HepG2 (cell line): ENCODE measurements at regions not wholly inside any gene's neighbourhood (a gene's known extent, or its start where the extent isn't known, plus 50 kb on each side); places are given as distances from the start of the nearest gene placed in this dataset.

ENCODE experiments used
- ASH2L ChIP-seq: fragments of 300-600, 200-600 bp; sonication (generic); IDR thresholded peaks from 2 replicates; pipeline ENCODE4 v1.7.0; 2017; ENCODE audit warnings: low read depth, mild to moderate bottlenecking, moderate library complexity, mixed read lengths, low read length; ENCODE audit not compliant: insufficient read length
- CBFB ChIP-seq: sonication (generic); formaldehyde crosslinking; IDR thresholded peaks from 2 replicates; pipeline ENCODE4 v1.4.0; 2020; ENCODE audit warnings: missing genetic modification reagents
- POLR2A ChIP-seq, 2 experiments: IDR thresholded peaks; 2 replicates each; pipeline ENCODE4 v1.6.1; 2011; ENCODE audit warnings: low read depth in 2 of 2, low read length in 2 of 2, mild to moderate bottlenecking in 1 of 2, moderate library complexity in 1 of 2; ENCODE audit not compliant: insufficient read depth in 1 of 2
- SMARCC2 ChIP-seq: fragments of 450-650 bp; IDR thresholded peaks from 2 replicates; pipeline ENCODE4 v1.6.1; 2017; ENCODE audit warnings: antibody characterized with exemption, mild to moderate bottlenecking
- TOPORS ChIP-seq: sonication (generic); formaldehyde crosslinking; IDR thresholded peaks from 2 replicates; pipeline ENCODE4 v1.8.0; 2023; ENCODE audit warnings: mild to moderate bottlenecking, missing genetic modification reagents
- YY1 ChIP-seq: IDR thresholded peaks from 2 replicates; pipeline ENCODE4 v1.6.1; 2011; ENCODE audit warnings: low read length, low read depth, moderate library complexity, mild to moderate bottlenecking; ENCODE audit not compliant: insufficient read depth, insufficient replicate concordance
- ZKSCAN5 ChIP-seq: sonication (generic); formaldehyde crosslinking; IDR thresholded peaks from 2 replicates; pipeline ENCODE4 v1.5.1; 2020; ENCODE audit warnings: mild to moderate bottlenecking, missing genetic modification reagents
- ZNF24 ChIP-seq: fragments of 450-650 bp; IDR thresholded peaks from 2 replicates; pipeline ENCODE4 v1.6.1; 2017; ENCODE audit warnings: antibody characterized with exemption, mild to moderate bottlenecking
- ZNF598 ChIP-seq: sonication (generic); formaldehyde crosslinking; IDR thresholded peaks from 2 replicates; pipeline ENCODE4 v1.5.1; 2020; ENCODE audit warnings: mild to moderate bottlenecking, missing genetic modification reagents, borderline replicate concordance
- ZNF768 ChIP-seq: sonication (generic); formaldehyde crosslinking; IDR thresholded peaks from 2 replicates; pipeline ENCODE4 v1.4.0; 2020; ENCODE audit warnings: missing genetic modification reagents
- TF ChIP-seq, protein P1 (sequence below): sonication (generic); formaldehyde crosslinking; IDR thresholded peaks from 2 replicates; pipeline ENCODE4 v1.5.0; 2020; ENCODE audit warnings: mild to moderate bottlenecking, missing genetic modification reagents, moderate library complexity
- TF ChIP-seq, protein P2 (sequence below), 2 experiments: fragments of 450-650 bp in 1 of 2; sonication (generic) in 1 of 2; formaldehyde crosslinking in 1 of 2; IDR thresholded peaks; 2 replicates each; pipeline versions ENCODE4 v1.6.1 to v1.8.0; 2016 to 2022; ENCODE audit warnings: antibody characterized with exemption in 1 of 2, mild to moderate bottlenecking in 1 of 2, missing genetic modification reagents in 1 of 2

DNA sequence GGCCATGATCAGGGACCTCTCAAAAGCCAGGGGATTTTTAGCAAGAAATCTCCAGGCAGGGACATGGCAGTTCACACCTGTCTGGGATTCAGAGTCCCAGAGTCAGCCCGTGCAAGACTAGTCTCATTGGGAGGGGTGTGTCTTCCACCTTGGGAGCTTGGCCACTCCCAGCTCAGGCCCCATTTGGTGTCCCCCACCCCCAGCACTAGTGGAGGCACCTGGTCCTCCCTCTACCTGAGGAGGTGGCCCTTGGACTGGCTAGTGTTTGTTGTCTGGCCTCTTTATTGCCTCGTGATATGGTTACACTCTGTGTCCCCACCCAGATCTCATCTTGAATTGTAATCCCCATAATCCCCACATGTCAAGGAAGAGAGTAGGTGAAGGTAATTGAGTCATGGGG is 140.8 kb upstream of the PHACTR3 start:
- no peak for TF ChIP-seq TOPORS
- no peak for TF ChIP-seq ZNF24
- no peak for TF ChIP-seq CBFB (CRISPR knock-in tag)
- TF ChIP-seq, protein P1, sequence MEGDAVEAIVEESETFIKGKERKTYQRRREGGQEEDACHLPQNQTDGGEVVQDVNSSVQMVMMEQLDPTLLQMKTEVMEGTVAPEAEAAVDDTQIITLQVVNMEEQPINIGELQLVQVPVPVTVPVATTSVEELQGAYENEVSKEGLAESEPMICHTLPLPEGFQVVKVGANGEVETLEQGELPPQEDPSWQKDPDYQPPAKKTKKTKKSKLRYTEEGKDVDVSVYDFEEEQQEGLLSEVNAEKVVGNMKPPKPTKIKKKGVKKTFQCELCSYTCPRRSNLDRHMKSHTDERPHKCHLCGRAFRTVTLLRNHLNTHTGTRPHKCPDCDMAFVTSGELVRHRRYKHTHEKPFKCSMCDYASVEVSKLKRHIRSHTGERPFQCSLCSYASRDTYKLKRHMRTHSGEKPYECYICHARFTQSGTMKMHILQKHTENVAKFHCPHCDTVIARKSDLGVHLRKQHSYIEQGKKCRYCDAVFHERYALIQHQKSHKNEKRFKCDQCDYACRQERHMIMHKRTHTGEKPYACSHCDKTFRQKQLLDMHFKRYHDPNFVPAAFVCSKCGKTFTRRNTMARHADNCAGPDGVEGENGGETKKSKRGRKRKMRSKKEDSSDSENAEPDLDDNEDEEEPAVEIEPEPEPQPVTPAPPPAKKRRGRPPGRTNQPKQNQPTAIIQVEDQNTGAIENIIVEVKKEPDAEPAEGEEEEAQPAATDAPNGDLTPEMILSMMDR (CRISPR knock-in tag): no peak
- TF ChIP-seq POLR2A (IDR thresholded peaks at IDR 0.05; ENCODE audit: insufficient read depth in 1 of 2, low read depth in 2 of 2, low read length in 2 of 2): no peak
- no peak for TF ChIP-seq ASH2L
- TF ChIP-seq YY1: no peak
- TF ChIP-seq SMARCC2: no peak
- TF ChIP-seq ZNF598 (CRISPR knock-in tag): no peak
- TF ChIP-seq ZNF768 (CRISPR knock-in tag): no peak
- TF ChIP-seq, protein P2, sequence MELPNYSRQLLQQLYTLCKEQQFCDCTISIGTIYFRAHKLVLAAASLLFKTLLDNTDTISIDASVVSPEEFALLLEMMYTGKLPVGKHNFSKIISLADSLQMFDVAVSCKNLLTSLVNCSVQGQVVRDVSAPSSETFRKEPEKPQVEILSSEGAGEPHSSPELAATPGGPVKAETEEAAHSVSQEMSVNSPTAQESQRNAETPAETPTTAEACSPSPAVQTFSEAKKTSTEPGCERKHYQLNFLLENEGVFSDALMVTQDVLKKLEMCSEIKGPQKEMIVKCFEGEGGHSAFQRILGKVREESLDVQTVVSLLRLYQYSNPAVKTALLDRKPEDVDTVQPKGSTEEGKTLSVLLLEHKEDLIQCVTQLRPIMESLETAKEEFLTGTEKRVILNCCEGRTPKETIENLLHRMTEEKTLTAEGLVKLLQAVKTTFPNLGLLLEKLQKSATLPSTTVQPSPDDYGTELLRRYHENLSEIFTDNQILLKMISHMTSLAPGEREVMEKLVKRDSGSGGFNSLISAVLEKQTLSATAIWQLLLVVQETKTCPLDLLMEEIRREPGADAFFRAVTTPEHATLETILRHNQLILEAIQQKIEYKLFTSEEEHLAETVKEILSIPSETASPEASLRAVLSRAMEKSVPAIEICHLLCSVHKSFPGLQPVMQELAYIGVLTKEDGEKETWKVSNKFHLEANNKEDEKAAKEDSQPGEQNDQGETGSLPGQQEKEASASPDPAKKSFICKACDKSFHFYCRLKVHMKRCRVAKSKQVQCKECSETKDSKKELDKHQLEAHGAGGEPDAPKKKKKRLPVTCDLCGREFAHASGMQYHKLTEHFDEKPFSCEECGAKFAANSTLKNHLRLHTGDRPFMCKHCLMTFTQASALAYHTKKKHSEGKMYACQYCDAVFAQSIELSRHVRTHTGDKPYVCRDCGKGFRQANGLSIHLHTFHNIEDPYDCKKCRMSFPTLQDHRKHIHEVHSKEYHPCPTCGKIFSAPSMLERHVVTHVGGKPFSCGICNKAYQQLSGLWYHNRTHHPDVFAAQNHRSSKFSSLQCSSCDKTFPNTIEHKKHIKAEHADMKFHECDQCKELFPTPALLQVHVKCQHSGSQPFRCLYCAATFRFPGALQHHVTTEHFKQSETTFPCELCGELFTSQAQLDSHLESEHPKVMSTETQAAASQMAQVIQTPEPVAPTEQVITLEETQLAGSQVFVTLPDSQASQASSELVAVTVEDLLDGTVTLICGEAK (IDR thresholded peaks at IDR 0.05): no peak
- TF ChIP-seq, protein P2 (CRISPR knock-in tag; IDR thresholded peaks at IDR 0.05): no peak
- TF ChIP-seq ZKSCAN5 (CRISPR knock-in tag): no peak
